AG10803 (cell line): ENCODE measurements at regions not wholly inside any gene's neighbourhood (a gene's known extent, or its start where the extent isn't known, plus 50 kb on each side); places are given as distances from the start of the nearest gene placed in this dataset.

Experiments used
- DNase-seq: peaks from one replicate; pipeline ENCODE4 v3.0.0; 2010; ENCODE audit warnings: low read depth
- H3K4me3 ChIP-seq: 2 replicates; pipeline ENCODE4 v1.5.1; 2011; ENCODE audit warnings: mild to moderate bottlenecking, low read length, control low read depth
- TF ChIP-seq, protein P1 (sequence below): conservative IDR thresholded peaks from 2 replicates; pipeline ENCODE4 v1.5.1; 2011; ENCODE audit warnings: mild to moderate bottlenecking, low read length, control low read depth, inconsistent platforms

DNA sequence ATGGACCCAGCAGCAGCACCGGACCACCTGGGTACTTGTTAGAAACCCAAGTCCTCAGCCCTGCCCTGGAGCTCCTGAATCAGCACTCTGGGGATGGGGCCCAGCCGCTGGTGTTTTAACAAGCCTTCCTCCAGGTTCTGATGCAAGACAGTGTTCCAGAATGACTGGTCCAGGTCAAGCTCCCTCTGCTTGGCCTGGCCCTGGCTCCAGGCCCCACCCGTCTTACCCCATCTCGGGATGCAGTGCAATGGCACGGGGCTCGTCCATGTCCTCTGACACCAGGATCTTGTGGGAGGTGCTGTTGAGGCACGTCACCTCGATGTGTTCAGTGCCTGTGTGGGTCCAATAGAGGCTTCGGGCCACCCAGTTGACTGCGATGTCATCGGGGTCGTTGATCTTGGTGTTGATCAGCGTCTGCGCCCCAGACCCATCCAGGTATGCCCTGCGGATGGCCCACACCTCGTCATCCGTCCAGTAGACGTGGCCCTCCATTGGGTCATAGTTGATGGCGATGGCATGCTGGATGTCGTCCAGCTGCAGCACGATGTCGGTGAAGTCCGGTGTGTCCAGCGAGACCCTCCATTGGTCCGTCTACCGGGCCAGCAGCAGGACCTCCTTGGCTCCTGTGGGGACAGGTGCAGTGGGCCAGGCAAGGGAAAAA is 140.3 kb downstream of the CRYBB2 start:
- no peak for DNase-seq
- TF ChIP-seq, protein P1, sequence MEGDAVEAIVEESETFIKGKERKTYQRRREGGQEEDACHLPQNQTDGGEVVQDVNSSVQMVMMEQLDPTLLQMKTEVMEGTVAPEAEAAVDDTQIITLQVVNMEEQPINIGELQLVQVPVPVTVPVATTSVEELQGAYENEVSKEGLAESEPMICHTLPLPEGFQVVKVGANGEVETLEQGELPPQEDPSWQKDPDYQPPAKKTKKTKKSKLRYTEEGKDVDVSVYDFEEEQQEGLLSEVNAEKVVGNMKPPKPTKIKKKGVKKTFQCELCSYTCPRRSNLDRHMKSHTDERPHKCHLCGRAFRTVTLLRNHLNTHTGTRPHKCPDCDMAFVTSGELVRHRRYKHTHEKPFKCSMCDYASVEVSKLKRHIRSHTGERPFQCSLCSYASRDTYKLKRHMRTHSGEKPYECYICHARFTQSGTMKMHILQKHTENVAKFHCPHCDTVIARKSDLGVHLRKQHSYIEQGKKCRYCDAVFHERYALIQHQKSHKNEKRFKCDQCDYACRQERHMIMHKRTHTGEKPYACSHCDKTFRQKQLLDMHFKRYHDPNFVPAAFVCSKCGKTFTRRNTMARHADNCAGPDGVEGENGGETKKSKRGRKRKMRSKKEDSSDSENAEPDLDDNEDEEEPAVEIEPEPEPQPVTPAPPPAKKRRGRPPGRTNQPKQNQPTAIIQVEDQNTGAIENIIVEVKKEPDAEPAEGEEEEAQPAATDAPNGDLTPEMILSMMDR: no peak
- H3K4me3 ChIP-seq: no peak overlapping the region

DNA sequence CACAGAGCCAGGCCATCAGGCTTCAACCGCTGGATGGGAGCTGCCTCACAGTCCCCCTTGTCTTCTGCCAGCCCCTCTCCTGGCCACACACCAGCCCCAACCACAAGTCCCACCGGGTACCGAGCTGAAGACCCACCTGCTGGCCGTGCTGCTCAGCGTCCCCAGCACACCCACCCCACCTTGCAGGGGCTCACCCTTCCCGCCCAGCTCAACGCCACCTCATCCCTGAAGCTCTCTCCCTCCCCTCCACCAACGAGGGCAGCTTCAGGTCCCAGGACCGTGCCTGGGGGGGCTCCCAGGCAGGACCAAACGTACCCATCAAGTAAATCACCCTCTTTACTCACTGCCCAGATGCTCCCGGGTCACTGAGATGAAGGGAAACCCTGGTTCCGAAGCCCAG is 141.0 kb downstream of the CRYBB2 start:
- TF ChIP-seq, protein P1: no peak
- no peak for DNase-seq
- no peak overlapping the region for H3K4me3 ChIP-seq

DNA sequence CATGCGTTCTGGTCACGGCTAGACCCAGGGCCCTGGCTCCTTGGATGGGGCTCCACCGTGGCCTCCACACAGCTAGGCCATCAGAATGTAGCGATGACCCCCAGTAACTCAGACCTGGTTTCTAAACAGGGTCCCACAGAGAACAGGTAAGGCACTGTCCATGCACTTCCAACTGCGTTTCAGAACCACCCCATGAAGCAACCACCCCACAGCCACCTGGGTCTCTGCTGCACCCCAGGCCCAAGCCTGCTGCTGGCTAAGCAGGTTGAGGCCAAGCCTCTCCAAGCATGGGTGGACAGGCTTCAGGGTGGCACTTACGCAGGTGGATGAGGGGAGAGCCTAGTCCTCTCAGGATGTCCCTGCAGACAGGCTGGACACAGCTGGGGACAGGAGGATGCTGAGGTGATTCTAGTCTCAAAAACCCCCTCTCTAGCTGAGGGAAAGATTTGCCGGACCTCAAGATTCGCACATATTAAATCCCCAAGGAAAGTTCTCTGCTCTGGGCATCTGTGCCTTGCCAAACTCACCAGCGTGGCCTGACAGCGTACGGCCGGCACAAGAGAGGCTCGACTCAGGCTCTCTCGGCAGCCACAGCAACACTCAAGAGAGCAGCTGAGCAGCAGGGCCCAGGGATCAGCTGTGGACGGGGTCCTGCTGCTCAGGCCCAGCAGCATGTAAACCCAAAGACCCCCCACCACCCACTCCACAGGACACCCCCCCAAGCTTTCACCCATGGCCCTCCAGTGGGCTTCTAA is 141.6 kb downstream of the CRYBB2 start:
- no peak overlapping the region for H3K4me3 ChIP-seq
- TF ChIP-seq, protein P1: no peak
- no peak for DNase-seq

DNA sequence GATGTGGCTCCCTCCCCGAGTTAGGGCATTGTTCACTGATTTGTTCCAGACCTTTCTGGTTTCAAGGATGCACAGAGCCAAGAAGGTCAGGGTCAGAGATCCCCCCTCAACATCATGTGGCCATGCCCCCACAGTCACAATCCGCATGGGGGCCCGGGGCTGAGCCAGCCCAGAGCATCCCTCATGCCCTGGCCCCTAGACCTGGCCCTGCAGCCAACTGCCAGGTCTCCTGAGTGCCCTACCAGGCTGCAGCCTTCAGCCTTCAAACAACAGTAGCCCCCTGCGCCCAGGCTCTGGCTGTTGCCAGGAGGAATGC is 142.4 kb downstream of the CRYBB2 start:
- TF ChIP-seq, protein P1: no peak
- no peak overlapping the region for H3K4me3 ChIP-seq
- no peak for DNase-seq

DNA sequence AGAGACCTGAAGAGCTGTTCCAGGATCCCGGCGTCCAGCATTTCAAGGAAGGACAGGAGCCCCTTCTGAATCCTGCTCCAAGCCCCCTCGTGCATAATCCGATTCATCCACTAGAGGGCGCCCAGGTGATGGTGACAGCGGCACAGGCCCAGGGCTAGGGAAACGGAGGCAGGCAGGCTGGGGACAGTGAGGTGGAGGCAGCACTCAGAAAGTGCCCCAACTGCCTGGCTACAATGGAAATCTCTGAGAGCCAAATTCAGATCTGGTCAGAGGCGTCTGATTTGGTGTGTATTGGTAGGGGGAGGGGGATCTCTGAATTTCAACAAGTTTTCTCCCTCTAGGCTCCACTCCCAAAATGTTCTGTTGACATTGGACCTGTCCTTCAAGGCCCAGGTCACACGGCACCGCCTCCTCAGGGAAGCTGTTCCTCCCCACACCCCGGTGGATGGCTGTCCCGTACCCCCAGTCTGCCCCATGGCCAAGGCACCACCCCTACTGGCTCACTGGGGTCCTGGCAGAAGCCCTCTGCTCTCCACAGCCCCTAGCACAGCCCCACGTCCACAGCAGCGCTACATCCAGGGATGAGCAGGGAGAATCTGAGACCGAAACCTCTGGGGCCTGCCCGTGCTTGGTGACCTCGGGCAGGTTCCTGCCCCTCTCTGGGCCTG is 142.9 kb downstream of the CRYBB2 start:
- DNase-seq: peak; percentile 34
- H3K4me3 ChIP-seq: no peak overlapping the region
- TF ChIP-seq, protein P1: peak; percentile 85

DNA sequence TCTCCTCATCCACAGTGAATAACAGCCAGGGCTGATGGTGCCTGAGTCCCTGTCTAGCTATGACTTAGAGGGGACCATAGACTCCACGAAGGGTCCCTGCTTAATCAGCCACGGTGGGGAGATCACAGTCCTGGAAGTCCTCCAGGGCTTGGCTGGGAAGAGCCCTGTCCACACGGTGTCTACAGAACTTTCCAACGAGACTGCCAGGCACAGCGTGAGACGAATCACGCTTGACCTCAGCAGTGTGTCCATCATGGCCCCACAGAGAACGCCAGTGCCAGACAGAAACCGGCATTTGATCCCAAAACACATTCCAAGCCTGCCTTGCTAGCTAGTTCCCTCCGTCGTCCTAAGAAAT is 143.4 kb downstream of the CRYBB2 start:
- DNase-seq: no peak
- TF ChIP-seq, protein P1: no peak
- H3K4me3 ChIP-seq: no peak overlapping the region

DNA sequence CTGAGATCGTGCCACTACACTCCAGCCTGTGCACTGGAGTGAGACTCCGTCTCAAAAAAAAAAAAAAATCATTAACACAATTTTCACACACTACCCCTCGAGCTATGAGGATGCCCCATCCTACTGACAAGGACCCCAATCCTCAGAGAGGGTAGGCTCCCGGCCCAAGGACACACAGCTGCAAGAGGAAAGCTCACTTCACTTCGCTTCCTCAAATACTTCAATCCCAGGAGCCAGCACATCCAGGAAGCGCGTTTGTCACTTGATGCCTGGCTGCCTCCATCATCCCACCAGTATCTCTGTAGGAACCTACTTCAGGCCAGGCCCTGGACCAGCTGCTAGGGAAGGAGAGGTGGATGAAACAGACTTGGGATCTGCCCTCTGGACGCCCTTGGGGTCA is 144.0 kb downstream of the CRYBB2 start:
- TF ChIP-seq, protein P1: no peak
- H3K4me3 ChIP-seq: no peak overlapping the region
- DNase-seq: no peak
